Ovary (tissue), 7 donors: ENCODE measurements at regions not wholly inside any gene's neighbourhood (a gene's known extent, or its start where the extent isn't known, plus 50 kb on each side); places are given as distances from the start of the nearest gene placed in this dataset.

Experiments used
- DNase-seq, 5 donors: peaks; one replicate each; pipeline ENCODE4 v3.0.0-alpha.2; 2019 to 2020
- H3K27ac ChIP-seq, 2 donors: fragments of 200-600 bp; one replicate each; pipeline versions ENCODE4 v1.5.1 to v1.8.0; 2019 to 2022
- H3K27me3 ChIP-seq: fragments of 200-600 bp; one replicate; pipeline ENCODE4 v1.8.0; 2022
- H3K36me3 ChIP-seq: fragments of 200-600 bp; sonication (generic); one replicate; pipeline ENCODE4 v1.5.1; 2019
- H3K4me1 ChIP-seq: one replicate; pipeline ENCODE4 v1.8.1; 2013; ENCODE audit warnings: mild to moderate bottlenecking, moderate library complexity; ENCODE audit not compliant: insufficient read depth
- H3K4me3 ChIP-seq: fragments of 200-600 bp; sonication (generic); one replicate; pipeline ENCODE4 v1.5.1; 2017
- H3K9me3 ChIP-seq, 2 donors: fragments of 200-600 bp in 1 of 2; sonication (generic) in 1 of 2; one replicate each; pipeline versions ENCODE4 v1.5.1 to v1.8.1; 2013 to 2019; ENCODE audit warnings: mild to moderate bottlenecking in 1 of 2, moderate library complexity in 1 of 2
- EP300 ChIP-seq: sonication (generic); formaldehyde crosslinking; IDR thresholded peaks from one replicate; pipeline ENCODE4 v1.6.1; 2017; ENCODE audit warnings: antibody characterized with exemption
- POLR2A ChIP-seq: fragments of 450-650 bp; IDR thresholded peaks from one replicate; pipeline ENCODE4 v1.6.1; 2017; ENCODE audit warnings: antibody characterized with exemption, mild to moderate bottlenecking, moderate library complexity
- WGBS, 3 donors: extraction: QIAGEN DNeasy Blood & Tissue Kit in 1 of 3; methylation state at CpG; one replicate each; pipeline versions ENCODE4 v1.1.5 to v1.1.7; 2013 to 2017; 5-methylcytosine and 5-hydroxymethylcytosine counted together
- intact Hi-C, 4 donors: fragments of 100-400 bp; cut with DNase I; formaldehyde crosslinking; loops; one replicate each; pipeline versions ENCODE4 v1.11.0 to v1.15.1; 2022 to 2023
- TF ChIP-seq, protein P1 (sequence below), 3 donors: fragments of 450-650 bp in 2 of 3; fragments of 200-600 bp in 1 of 3; IDR thresholded peaks; one replicate each; pipeline versions ENCODE4 v1.5.1 to v1.8.0; 2016 to 2022; ENCODE audit warnings: antibody characterized with exemption in 3 of 3, mild to moderate bottlenecking in 1 of 3
- donor health status: DM: no; HTN: no; CAD: no; lungs with moderate emphysema.
- donor health status: DM: no; HTN: no; CAD: no.
- donor health status: Bipolar disorder and iron deficiency.
- donor health status: DM: no; HTN: no; CAD: no.
- donor health status: DM: yes; HTN: yes; CAD: no.

DNA sequence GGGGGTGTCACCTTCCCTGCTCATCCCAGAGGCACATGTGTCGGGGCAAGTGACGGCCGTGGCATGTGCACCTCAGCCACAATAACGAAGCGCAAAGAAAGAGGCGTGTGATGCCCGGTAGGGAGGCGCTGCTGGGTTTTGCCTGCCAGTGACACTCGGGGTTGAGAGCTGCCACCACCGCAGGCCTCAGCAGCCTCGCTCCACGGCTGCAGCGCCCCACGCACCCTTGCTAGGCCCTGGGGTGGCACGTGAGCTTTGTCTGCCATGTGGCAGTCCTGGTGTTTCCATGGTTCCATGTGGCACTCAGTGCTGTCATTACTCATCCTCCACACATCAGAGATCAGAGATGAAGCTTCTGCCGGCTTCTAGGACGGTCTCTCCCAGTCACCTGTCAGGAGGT is 136.0 kb upstream of the AGAP1 start:
- Histone ChIP-seq H3K36me3 (no peaks in the 10 kb centered on the region), H3K4me3 (no peak overlapping the region), H3K4me1 (no peaks in the 10 kb centered on the region), H3K9me3 (no peaks in the 10 kb centered on the region), H3K27me3 (no peaks in the 10 kb centered on the region), H3K27ac (no peak overlapping the region)
- intact Hi-C loops: no loop called here
- TF ChIP-seq EP300 (no peak), POLR2A (no peak)
- TF ChIP-seq, protein P1, sequence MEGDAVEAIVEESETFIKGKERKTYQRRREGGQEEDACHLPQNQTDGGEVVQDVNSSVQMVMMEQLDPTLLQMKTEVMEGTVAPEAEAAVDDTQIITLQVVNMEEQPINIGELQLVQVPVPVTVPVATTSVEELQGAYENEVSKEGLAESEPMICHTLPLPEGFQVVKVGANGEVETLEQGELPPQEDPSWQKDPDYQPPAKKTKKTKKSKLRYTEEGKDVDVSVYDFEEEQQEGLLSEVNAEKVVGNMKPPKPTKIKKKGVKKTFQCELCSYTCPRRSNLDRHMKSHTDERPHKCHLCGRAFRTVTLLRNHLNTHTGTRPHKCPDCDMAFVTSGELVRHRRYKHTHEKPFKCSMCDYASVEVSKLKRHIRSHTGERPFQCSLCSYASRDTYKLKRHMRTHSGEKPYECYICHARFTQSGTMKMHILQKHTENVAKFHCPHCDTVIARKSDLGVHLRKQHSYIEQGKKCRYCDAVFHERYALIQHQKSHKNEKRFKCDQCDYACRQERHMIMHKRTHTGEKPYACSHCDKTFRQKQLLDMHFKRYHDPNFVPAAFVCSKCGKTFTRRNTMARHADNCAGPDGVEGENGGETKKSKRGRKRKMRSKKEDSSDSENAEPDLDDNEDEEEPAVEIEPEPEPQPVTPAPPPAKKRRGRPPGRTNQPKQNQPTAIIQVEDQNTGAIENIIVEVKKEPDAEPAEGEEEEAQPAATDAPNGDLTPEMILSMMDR (IDR thresholded peaks at IDR 0.05): no peak
- no peak for DNase-seq
- 89 to 94% (median 92%) methylated on average over 17 of the region's 17 CpGs for WGBS, 3 donors

DNA sequence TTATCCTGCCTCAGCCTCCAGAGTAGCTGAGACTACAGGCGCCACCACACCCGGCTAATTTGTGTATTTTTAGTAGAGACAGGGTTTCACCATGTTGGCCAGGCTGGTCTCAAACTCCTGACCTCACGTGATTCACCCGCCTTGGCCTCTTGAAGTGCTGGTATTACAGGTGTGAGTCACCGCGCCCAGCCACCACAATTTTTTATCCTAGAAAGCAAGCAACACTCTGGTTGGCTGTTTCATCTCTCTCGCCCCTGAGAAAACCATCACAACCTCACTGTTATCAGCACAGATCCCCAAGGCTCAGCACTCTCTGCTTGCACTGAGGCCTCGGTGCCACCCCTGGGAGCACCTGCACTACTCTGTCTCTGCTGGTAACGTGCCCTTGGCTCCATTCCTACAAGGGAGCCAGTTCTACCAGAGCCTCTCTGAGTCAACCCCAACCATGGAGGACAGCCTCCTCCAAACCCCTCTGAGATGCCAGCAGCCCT is 134.8 kb upstream of the AGAP1 start:
- DNase-seq: no peak
- no peak for TF ChIP-seq EP300
- TF ChIP-seq, protein P1 (IDR thresholded peaks at IDR 0.05): no peak
- TF ChIP-seq POLR2A: no peak
- Histone ChIP-seq H3K36me3 (no peaks in the 10 kb centered on the region), H3K9me3 (no peaks in the 10 kb centered on the region), H3K27me3 (no peaks in the 10 kb centered on the region), H3K27ac (no peak overlapping the region), H3K4me1 (no peaks in the 10 kb centered on the region), H3K4me3 (no peak overlapping the region)
- WGBS, 3 donors: 87 to 94% (median 93%) methylated on average over 9 of the region's 9 CpGs
- intact Hi-C loops: no loop called here

DNA sequence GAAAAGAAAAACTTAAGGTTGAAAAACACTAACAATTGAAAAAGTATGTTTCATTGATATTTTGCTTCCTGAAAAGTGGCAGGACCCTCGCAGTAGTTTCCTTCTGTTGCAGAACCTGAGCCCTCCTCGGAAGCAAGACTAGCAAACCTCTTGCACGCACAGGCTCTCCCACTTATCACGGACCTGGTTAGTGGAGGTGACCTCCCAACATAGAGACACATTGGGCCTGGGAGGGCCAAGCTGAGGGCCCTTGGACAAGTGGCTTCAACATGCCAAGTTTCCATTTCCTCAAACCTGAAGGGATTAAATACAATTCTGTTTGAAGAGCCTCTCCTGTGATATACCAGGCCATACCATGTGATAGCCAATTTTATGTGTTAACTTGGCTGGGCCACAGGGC is 133.4 kb upstream of the AGAP1 start:
- Histone ChIP-seq H3K4me3 (no peak overlapping the region), H3K27me3 (no peaks in the 10 kb centered on the region), H3K27ac (no peak overlapping the region), H3K36me3 (no peaks in the 10 kb centered on the region), H3K9me3 (no peaks in the 10 kb centered on the region), H3K4me1 (no peaks in the 10 kb centered on the region)
- no peak for TF ChIP-seq EP300
- TF ChIP-seq POLR2A: no peak
- TF ChIP-seq, protein P1 (IDR thresholded peaks at IDR 0.05): no peak
- WGBS, 3 donors: 88 to 89% (median 88%) methylated on average over 4 of the region's 4 CpGs
- DNase-seq: no peak
- intact Hi-C loops: no loop called here

DNA sequence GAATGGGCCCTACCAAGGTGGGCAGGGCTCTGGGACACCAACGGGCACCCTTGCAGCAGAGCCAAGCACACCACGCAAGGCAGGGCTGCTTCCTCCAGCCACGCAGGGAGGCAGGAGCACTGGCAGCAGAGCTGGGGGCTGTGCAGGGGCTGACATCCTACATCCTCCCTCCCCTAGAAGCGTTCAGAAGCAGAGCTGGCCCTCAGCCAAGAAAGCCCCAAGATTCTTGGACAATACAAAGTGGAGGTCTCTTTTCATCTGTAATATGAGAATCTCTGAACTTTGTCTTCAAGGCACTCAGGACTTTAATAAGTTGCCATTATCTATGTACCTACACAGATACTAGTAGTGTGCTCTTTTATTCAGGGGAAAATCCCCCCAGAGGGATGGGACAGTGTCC is 128.1 kb upstream of the AGAP1 start:
- WGBS, 3 donors: 10 to 20% (median 19%) methylated on average over 4 of the region's 4 CpGs
- TF ChIP-seq, protein P1 (IDR thresholded peaks at IDR 0.05): no peak
- TF ChIP-seq POLR2A (no peak), EP300 (no peak)
- no peak for DNase-seq
- H3K4me3 ChIP-seq: no peak overlapping the region
- intact Hi-C loops: no loop called here
- no peaks in the 10 kb centered on the region for H3K4me1 ChIP-seq
- no peaks in the 10 kb centered on the region for H3K9me3 ChIP-seq
- H3K36me3 ChIP-seq: no peaks in the 10 kb centered on the region
- no peak overlapping the region for H3K27ac ChIP-seq
- no peaks in the 10 kb centered on the region for H3K27me3 ChIP-seq

DNA sequence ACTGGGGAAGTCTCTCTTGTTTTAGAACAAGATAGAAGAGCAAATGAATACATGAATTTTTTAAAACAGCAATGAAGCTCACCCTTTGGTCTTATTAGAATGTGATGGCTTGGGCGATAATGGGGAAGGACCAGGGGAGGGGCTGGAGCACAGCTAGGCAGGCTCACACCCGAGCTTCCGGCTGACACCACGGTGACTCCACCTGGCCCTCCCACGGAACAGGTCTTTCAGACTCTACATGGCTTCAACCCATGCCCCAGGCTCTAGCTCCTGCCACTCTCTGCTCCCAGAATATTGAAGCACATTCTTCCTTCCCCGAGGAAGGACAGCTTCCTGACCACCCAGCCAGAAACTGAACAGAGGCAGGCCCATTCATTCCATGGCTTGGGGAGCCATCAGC is 127.5 kb upstream of the AGAP1 start:
- no peaks in the 10 kb centered on the region for H3K4me1 ChIP-seq
- 49 to 58% (median 49%) methylated on average over 6 of the region's 6 CpGs for WGBS, 3 donors
- H3K4me3 ChIP-seq: no peak overlapping the region
- TF ChIP-seq EP300: no peak
- TF ChIP-seq, protein P1 (IDR thresholded peaks at IDR 0.05): no peak
- no peak for TF ChIP-seq POLR2A
- intact Hi-C loops: no loop called here
- H3K36me3 ChIP-seq: no peaks in the 10 kb centered on the region
- no peak for DNase-seq
- H3K9me3 ChIP-seq: no peaks in the 10 kb centered on the region
- no peaks in the 10 kb centered on the region for H3K27me3 ChIP-seq
- no peak overlapping the region for H3K27ac ChIP-seq
